ENCODE measurements at regions not wholly inside any gene's neighbourhood (a gene's known extent, or its start where the extent isn't known, plus 50 kb on each side); places are given as distances from the start of the nearest gene placed in this dataset.

GRCh38 chr20:20799716-20800312 lies 87.4 kb upstream of the RALGAPA2 start:
- H3K27ac ChIP-seq (ENCODE audit: low read length) = no peak overlapping the region
- no peak overlapping the region for H3K4me2 ChIP-seq (ENCODE audit: low read length)
- H3K9me3 ChIP-seq (ENCODE audit: low read length) = no peaks in the 10 kb centered on the region
- no peaks in the 10 kb centered on the region for H3K27me3 ChIP-seq (ENCODE audit: insufficient read depth, low read depth, low read length)
- no peaks in the 10 kb centered on the region for H3K36me3 ChIP-seq (ENCODE audit: insufficient read depth, low read length)
- H2AFZ ChIP-seq (ENCODE audit: low read depth, low read length) = no peak overlapping the region
- no peaks in the 10 kb centered on the region for H4K20me1 ChIP-seq (ENCODE audit: insufficient read depth)
- H3K4me3 ChIP-seq (ENCODE audit: low read length) = no peak overlapping the region
- H3K9ac ChIP-seq (ENCODE audit: low read length) = no peak overlapping the region
- H3F3A ChIP-seq (ENCODE audit: insufficient read depth, low read length, poor library complexity, severe bottlenecking) = no peaks in the 10 kb centered on the region
- no peaks in the 10 kb centered on the region for H3K79me2 ChIP-seq (replicated peaks; ENCODE audit: insufficient read depth, low read length)
- H3K9me2 ChIP-seq (ENCODE audit: insufficient read depth, low read length) = no peaks in the 10 kb centered on the region
- TF ChIP-seq POLR2AphosphoS5 (IDR thresholded peaks at IDR 0.05) = no peak
- no peak for TF ChIP-seq CTCF (IDR thresholded peaks at IDR 0.05; ENCODE audit: poor library complexity, severe bottlenecking)

- H3F3A ChIP-seq (ENCODE audit: insufficient read depth, low read length, poor library complexity, severe bottlenecking) = no peaks in the 10 kb centered on the region
- H3K27me3 ChIP-seq (ENCODE audit: insufficient read depth, low read depth, low read length) = no peaks in the 10 kb centered on the region
- H3K9me3 ChIP-seq (ENCODE audit: low read length) = no peaks in the 10 kb centered on the region
- TF ChIP-seq POLR2AphosphoS5 (IDR thresholded peaks at IDR 0.05) = no peak
- no peak overlapping the region for H3K4me3 ChIP-seq (ENCODE audit: low read length)
- H3K9me2 ChIP-seq (ENCODE audit: insufficient read depth, low read length) = no peaks in the 10 kb centered on the region
- H2AFZ ChIP-seq (ENCODE audit: low read depth, low read length) = no peak overlapping the region
- H3K79me2 ChIP-seq (replicated peaks; ENCODE audit: insufficient read depth, low read length) = no peaks in the 10 kb centered on the region
- H3K9ac ChIP-seq (ENCODE audit: low read length) = no peak overlapping the region
- H3K4me2 ChIP-seq (ENCODE audit: low read length) = no peak overlapping the region
- H3K36me3 ChIP-seq (ENCODE audit: insufficient read depth, low read length) = no peaks in the 10 kb centered on the region
- H3K27ac ChIP-seq (ENCODE audit: low read length) = no peak overlapping the region
- no peaks in the 10 kb centered on the region for H4K20me1 ChIP-seq (ENCODE audit: insufficient read depth)
Measured at GRCh38 chr20:20797521-20798310, 85.3 kb upstream of the RALGAPA2 start.

GRCh38 chr20:20796766-20797440 lies 84.5 kb upstream of the RALGAPA2 start:
- H3K27me3 ChIP-seq (ENCODE audit: insufficient read depth, low read depth, low read length) = no peaks in the 10 kb centered on the region
- no peak overlapping the region for H2AFZ ChIP-seq (ENCODE audit: low read depth, low read length)
- H4K20me1 ChIP-seq (ENCODE audit: insufficient read depth) = no peaks in the 10 kb centered on the region
- no peaks in the 10 kb centered on the region for H3K36me3 ChIP-seq (ENCODE audit: insufficient read depth, low read length)
- no peaks in the 10 kb centered on the region for H3K9me2 ChIP-seq (ENCODE audit: insufficient read depth, low read length)
- TF ChIP-seq REST (IDR thresholded peaks at IDR 0.05; ENCODE audit: borderline replicate concordance) (no peak), TAF1 (IDR thresholded peaks at IDR 0.05; ENCODE audit: low read depth) (no peak), MXI1 (conservative IDR thresholded peaks at IDR 0.05; ENCODE audit: poor library complexity, severe bottlenecking) (no peak), SMC3 (conservative IDR thresholded peaks at IDR 0.05; ENCODE audit: poor library complexity) (no peak), EZH2 (IDR thresholded peaks at IDR 0.05; ENCODE audit: borderline replicate concordance, insufficient read depth, low read length, poor library complexity, severe bottlenecking) (no peak), RAD21 (conservative IDR thresholded peaks at IDR 0.05) (no peak)
- no peaks in the 10 kb centered on the region for H3F3A ChIP-seq (ENCODE audit: insufficient read depth, low read length, poor library complexity, severe bottlenecking)
- no peak overlapping the region for H3K9ac ChIP-seq (ENCODE audit: low read length)
- H3K4me3 ChIP-seq (ENCODE audit: low read length) = no peak overlapping the region
- no peak overlapping the region for H3K4me2 ChIP-seq (ENCODE audit: low read length)
- no peaks in the 10 kb centered on the region for H3K79me2 ChIP-seq (replicated peaks; ENCODE audit: insufficient read depth, low read length)
- H3K9me3 ChIP-seq (ENCODE audit: low read length) = no peaks in the 10 kb centered on the region
- no peak overlapping the region for H3K27ac ChIP-seq (ENCODE audit: low read length)
